ENCODE measurements at regions not wholly inside any gene's neighbourhood (a gene's known extent, or its start where the extent isn't known, plus 50 kb on each side); places are given as distances from the start of the nearest gene placed in this dataset.

GRCh38 chr7:44541-44896, 147.9 kb upstream of the FAM20C start:
- TF ChIP-seq SP1 (IDR thresholded peaks at IDR 0.05; ENCODE audit: low read depth) (no peak), SIN3A (IDR thresholded peaks at IDR 0.05; ENCODE audit: low read depth) (no peak), REST (IDR thresholded peaks at IDR 0.05; ENCODE audit: low read depth) (no peak), CTCF (IDR thresholded peaks at IDR 0.05 in 2 of 3, conservative IDR thresholded peaks at IDR 0.05 in 1 of 3; ENCODE audit: borderline replicate concordance in 1 of 3, insufficient read depth in 1 of 3, low read depth in 2 of 3, low read length in 2 of 3) (no peak), YY1 (IDR thresholded peaks at IDR 0.05; ENCODE audit: extremely low read depth, insufficient replicate concordance, low read depth, low read length) (no peak), CEBPB (IDR thresholded peaks at IDR 0.05; ENCODE audit: low read depth) (no peak), POLR2AphosphoS5 (IDR thresholded peaks at IDR 0.05; ENCODE audit: low read depth, low read length) (no peak), ZFX (IDR thresholded peaks at IDR 0.05) (no peak), EZH2 (IDR thresholded peaks at IDR 0.05) (no peak), ELF1 (IDR thresholded peaks at IDR 0.05; ENCODE audit: borderline replicate concordance, low read depth) (no peak), EZH2phosphoT487 (IDR thresholded peaks at IDR 0.05; ENCODE audit: borderline replicate concordance) (no peak)
